Urothelium cell line (cell line): ENCODE measurements at regions not wholly inside any gene's neighbourhood (a gene's known extent, or its start where the extent isn't known, plus 50 kb on each side); places are given as distances from the start of the nearest gene placed in this dataset.
"Not testable (repeated sequence)": the region's sequence is repeated elsewhere in the genome, so short reads cannot be mapped to it uniquely, and the experiment has no call there.

ENCODE experiments used
- DNase-seq: peaks from one replicate; pipeline ENCODE4 v3.0.0; 2011; ENCODE audit warnings: low spot score, mixed read lengths
- FAIRE-seq: peaks from 2 replicates; lab custom pipeline; 2011; peaks lifted over from hg19 to GRCh38; lab: Jason Lieb, UNC

DNA sequence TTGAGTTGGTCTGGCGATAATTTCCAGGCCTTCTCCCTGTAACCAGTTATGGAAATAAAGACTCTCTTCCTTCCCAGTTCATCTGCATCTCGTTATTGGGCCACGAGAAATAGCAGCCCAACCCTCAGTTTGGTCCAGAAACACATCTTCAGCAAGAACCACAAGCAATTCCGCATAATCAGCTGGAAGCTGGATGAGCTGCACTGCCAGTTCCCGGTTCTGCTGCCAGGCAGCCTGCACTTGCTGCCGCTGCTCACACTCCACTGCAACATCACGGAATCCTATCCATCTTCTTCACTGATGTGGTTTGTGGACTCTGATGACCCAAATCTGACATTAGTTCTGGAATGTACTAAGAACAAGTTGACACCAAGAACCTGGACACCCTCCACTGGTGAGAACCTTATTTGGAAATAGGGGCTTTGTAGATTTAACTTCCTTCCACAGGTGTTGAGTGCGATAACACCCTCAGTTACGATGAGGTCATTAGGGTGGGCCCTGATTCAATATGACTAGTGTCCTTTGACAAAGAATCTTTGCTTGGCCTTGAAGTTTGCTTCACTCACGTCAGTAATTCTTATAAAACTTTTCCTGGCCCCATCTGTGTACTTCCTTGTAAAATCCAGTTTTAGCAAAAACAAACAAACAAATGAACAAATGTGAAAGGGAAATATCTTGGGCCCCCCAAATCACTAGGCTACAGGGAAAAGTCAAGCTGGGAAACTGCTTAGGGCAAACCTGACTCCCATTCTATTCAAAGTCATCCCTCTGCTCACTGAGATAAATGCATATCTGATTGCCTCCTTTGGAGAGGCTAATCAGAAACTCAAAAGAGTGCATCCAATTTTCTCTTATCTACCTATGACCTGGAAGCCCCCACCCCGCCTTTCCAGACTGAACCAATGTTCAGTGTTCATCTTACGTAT lies 221.9 kb upstream of the PROK2 start:
- DNase-seq = no peak

DNA sequence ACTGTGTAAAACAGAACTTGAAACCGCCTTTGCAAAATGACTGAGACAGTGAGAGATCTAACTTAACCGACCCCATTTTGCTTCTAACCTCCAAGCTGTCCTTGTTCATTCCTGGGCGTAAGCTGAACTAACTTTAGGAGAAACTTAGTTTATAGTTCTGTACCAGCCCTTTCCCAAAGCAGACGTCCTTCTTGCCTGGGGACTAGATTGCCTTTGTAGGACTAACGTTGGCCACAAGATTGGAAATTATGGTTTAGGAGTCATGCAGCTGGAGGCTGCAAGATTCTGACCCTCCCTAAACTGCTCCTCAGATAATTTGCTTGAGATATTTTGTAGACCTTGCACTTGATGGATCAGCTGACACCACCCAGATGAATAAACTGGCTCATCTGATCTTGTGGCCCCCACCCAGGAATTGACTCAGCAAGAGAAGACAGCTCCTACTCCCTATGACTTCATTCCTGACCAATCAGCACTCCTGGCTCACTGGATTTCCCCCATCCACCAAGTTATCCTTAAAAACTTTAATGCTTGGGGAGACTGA lies 219.9 kb upstream of the PROK2 start:
- FAIRE-seq (no peak), DNase-seq (no peak)

More for the DNA sequence above, 221.9 kb upstream of the PROK2 start:
- FAIRE-seq = no peak

DNA sequence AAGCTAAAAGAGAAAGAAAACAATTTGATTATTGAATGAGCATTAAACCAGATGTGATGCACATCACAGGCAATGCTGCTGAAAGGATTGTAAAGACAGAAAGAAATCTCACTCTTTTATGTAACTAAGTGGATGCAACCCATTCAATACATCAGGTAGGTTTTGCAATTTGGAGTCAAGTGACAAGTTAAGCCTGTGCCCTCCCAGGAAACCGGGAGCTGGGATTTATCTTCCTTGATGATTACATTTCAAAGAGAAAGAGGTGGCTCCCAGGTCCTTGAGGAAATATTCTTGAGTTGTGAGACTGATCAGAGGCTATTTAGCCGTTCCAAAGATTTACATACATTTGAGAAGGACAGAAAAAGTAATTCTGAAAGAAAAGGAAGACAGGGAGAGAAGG lies 219.0 kb upstream of the PROK2 start:
- DNase-seq (no peak), FAIRE-seq (no peak)

DNA sequence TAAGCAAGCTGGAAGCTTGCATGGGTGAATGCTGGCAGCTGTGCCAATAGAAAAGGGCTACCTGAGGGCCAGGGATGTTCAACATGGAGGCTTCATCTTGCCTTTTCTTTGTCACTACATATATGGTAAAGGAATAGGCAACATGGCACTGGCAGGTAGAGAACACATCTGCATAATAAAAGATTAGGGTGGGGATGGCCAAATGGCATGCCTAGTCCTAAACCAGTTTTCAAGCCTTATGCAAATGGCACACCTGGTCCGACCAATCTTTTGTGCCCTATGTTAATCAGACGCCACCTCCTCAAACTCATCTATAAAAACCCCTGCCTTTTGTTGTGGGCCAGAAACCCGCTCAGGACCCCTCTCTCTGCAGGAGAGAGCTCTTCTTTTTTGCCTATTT lies 216.8 kb upstream of the PROK2 start:
- no peak for DNase-seq

DNA sequence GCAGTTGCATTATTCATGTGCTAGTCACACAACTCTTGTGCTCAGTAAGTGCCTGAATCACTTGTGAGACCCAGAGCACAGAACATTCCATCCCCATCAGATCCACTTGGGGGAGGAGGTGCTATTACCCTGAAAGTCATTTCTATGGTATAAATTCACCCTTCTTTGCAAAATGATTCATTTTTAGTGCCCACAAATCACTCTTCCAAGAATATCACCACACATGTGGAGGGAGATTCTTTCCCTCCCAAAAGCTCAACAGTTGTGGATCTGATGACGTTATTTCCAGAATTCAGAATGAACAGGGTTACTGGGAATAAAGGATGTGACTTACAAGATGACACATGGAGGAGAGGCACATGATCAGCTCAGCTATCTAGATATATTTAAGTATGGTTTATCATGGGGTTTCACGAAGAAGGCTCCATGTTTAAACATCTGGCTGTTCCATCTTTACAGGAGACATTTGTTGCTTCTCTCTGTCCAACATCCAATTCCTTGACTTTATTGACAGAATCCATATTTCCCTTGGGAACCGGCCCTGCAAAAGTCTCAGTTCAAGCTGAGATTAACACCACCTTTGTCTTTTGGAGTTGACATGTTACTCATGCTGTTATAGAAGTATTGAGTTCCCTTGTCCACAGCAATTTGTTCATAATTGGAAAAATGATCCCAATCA lies 214.2 kb upstream of the PROK2 start:
- no peak for FAIRE-seq

More for the DNA sequence above, 216.8 kb upstream of the PROK2 start:
- FAIRE-seq = no peak

DNA sequence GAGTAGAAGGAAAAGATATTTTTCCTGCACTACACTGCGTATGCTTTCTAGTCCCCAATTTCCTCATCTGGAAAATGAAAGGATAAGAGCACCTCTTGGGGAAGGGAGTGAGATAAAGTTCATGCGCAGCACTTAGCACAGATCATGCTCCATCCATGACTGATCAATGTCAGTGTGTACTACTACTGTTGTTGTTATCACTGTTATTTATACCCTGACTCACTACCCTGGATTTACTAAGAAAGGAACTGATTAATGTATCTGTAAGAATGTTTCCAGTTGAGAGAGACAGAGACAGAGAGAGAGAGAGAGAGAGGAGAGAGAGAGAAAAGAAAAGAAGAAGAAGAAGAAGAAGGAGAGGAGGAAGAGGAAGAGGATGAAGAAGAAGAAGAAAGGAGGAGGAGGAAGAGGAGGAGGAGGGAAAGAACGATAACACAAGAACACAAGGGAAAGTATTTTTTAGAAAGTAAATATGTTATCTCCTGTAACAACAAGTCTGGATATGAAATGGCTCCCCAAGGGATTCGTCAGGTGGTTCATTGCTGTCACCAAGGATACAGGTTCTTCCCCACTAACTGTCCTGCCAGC lies 212.2 kb upstream of the PROK2 start:
- FAIRE-seq (no peak), DNase-seq (no peak)

More for the DNA sequence above, 214.2 kb upstream of the PROK2 start:
- no peak for DNase-seq

DNA sequence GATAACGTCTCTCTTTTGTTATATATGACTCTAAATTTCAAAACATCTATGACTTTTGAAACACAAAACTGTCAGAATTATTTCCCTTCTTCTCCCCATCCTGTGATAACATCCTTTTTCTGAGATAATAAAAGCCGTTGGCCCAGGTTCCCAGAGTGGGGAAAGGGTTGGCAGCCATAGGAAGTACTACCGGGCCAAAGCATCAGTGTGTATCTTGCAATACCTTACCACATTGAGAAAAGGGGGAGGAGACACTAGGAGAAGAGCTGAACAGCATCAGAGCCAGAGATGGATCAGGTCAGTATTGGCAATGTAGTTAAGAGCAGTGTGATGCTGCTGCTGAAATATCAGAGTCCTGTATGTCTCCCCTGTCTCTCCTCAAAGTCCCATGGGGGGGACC lies 210.0 kb upstream of the PROK2 start:
- DNase-seq (no peak), FAIRE-seq (no peak)

DNA sequence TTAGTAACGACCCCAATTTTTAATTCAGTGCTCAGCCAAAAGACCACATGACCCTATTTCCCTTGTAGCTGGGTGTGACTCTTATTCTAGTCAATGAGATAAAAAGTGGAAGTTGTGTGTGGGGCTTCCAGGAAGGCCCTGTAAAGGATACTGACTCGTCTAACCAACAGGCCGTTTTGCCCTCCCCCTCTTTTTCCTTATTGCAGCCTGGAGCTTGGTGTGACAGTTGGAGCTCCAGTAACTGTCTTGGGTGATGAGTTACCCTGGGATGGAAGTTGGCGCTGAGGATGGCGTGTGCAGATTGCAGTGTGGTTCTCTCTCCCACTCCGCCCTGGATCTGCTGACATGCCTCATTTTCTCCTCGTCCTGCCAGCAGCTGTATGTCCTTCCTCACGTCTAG lies 209.3 kb upstream of the PROK2 start:
- DNase-seq = no peak
- no peak for FAIRE-seq

DNA sequence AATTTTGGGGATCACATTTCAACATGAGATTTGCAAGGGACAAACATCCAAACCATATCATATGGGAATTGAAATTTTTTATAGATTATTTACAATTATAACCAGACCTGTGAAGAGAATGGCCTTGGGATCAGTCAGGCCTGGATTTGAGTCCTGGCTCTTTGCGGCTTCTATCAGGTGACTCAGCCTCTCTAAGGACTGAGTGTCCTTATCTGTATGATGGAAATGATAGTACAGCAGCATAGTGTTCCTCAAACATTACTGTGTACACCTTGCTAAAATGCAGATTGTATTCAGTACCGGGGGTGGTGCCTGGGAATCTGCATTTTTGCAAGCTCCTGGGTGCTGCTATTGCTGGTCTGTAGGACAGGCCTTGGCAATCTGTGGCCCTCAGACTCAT lies 206.7 kb upstream of the PROK2 start:
- FAIRE-seq (no peak), DNase-seq (no peak)

DNA sequence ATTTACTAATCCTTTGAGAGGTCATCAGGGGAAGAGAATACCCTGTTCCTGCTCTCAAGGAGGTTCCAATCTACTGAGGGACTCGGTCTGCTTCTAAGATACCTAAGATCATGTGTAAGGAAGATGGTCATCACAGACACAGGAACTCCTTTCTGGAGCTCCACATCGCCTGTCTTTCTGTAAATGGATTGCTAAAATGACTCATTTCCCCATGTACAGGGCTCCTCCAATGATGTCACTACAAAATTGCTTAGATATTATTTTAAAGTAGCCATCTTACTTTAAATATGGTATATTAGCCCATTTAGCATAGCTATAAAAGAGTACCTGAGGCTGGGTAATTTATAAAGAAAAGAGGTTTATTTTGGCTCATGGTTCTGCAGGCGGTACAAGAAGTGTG lies 206.1 kb upstream of the PROK2 start:
- FAIRE-seq (no peak), DNase-seq (no peak)

DNA sequence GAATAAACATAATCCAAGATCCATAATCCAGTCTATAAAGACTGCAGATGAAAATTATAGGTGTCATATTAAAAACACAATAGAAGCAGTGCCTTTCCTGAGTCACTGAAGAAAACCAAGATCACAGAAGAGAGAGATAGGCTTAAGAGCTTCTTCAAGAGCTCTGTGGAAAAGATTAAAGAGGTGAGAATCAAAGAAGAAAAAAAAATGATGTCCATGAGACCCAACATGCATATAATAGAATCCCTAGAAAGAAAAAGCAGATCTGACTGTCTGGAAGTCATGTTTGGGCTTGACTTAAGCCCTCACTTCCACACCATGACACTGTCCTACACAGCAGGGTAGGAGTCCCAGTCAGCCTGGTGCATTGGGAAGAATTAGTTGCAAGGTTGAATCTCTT lies 205.6 kb upstream of the PROK2 start:
- DNase-seq = no peak
- FAIRE-seq = no peak

DNA sequence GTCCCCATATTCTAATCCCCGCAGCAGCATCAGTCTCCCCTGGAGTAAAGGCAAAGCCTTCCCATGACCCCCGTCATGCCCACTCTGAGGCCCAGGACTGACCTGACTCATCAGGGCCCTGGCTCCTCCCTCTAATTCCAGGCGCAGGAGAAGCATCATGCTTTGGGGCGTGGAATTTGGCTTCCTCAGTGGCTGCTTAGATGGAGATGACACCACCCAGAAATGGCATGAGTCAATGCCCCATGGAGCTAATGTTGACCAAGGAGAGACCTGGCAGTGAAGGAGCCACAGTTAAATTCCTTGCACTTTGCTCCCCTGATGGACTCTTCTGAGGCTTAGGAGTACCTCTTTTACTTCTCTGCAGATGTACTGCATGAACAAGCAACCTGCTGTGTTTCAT lies 204.2 kb upstream of the PROK2 start:
- DNase-seq (no peak), FAIRE-seq (no peak)

DNA sequence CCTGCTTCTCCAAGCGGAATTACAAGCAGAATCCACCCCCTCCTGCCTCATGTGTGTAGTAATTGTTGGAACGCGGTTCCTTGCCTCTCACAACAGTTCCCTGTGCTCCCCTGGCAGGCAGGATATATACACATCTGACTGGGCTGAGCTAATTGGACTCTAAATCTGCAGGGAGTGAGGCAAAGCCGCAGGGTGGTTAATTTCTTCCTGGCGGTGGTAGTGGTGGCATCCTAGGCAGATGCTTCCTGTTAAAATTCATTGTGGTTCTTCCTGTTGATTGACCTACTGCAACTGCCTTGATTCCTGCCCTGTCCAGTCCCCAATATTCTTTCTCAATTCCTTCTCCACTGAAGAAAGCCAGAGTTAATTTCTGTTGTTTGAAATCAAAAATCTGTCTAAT lies 202.9 kb upstream of the PROK2 start:
- DNase-seq = no peak
- FAIRE-seq = no peak

DNA sequence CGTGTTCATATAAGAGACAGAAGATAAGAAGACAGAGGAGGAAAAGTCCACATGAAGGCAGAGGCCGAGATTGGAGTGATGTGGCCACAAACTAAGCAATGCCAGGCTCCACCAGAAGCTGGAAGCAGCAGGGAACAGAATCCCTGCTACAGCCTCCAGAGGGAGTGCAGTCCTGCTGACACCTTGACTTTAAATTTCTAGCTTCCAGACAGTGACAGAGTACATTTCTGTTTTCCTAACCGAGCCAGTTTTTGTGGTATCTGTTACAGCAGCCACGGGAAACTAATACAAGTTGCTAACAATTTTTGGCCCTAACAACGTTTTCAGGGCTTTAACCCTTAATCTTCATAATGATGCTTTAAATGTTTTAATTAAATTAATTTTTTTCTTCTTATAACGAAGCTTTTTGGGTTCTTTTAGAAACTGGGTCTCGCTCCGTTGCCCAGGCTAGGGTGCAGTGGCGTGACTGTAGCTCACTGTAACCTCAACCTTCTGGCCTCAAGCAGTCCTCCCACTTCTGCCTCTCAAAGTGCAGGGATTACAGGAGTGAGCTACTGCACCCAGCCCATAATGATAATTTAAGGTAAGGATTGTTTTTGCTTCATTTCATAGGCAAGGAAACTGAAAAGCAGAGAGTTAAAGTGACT lies 202.3 kb upstream of the PROK2 start:
- DNase-seq (no peak), FAIRE-seq (no peak)

DNA sequence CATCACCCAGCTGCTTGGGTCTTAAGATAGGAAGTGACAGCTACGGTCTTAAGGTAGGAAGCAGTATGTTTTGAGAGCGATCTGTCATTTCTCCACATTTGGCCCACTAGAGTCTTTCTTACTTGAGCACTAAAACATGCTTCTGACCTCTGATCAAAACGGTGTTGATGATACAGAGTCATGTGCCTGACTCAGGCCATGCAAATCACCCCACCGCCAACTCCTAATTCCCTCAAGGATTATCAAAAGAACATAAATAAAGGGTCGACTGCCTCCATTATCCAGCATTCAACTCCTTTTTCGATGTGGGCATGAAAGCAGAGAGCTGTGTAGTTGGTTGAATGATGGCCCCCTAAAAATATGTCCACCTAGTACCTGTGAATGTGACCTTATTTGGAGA lies 201.7 kb upstream of the PROK2 start:
- FAIRE-seq = no peak
- no peak for DNase-seq

DNA sequence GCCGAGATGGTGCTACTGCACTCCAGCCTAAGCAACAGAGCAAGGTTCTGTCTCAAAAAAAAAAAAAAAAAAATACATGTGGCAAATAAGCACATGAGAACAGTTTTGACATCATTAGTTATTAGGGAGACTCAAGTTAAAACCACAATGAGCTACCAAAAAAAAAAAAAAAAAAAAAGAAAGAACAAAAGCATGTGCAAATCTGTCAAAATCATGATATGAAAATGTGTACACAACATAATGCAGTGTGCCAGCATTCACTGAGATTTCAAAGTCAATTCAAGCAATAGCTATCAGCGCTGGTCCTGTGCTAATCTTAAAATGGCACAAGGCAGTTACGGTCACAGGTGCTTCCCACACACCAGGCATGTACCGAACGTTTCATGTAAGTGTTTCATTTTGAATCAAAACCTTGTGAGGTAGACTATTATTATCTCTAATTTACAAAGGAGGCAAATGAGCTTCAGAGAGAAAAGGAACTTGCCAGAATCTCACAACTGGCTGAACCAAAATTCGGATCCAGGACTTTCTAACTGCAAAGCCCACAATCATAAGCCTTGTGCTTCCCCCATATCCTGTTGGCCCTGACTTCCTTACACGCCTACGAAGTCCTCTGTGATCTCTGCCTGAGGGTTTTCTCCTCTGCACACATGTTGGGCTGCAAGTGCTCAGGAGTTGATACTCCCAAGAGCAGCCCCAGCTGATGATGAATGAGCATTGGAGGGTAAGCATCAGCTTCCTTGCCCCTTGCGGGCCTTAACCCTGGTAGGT lies 200.1 kb upstream of the PROK2 start:
- no peak for FAIRE-seq

DNA sequence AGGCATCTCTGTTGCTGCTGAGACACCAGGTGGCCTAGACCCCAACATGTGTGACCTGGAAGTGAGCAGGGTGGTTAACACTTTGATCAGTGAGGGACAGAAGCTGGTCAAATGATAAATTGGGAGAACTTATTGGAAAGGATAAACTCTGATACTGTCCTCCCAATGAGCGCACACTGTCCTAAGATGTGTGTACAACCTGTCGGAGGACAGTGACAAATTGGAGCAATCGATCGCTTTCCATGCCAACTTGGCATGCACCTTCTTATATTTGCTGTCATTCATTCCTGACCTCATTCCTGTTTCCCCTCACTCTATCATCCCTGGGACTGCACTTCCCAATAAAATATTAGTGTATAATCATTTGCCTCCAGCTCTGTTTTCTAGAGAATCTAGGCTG lies 198.7 kb upstream of the PROK2 start:
- DNase-seq (no peak), FAIRE-seq (no peak)

More for the DNA sequence above, 200.1 kb upstream of the PROK2 start:
- no peak for DNase-seq

DNA sequence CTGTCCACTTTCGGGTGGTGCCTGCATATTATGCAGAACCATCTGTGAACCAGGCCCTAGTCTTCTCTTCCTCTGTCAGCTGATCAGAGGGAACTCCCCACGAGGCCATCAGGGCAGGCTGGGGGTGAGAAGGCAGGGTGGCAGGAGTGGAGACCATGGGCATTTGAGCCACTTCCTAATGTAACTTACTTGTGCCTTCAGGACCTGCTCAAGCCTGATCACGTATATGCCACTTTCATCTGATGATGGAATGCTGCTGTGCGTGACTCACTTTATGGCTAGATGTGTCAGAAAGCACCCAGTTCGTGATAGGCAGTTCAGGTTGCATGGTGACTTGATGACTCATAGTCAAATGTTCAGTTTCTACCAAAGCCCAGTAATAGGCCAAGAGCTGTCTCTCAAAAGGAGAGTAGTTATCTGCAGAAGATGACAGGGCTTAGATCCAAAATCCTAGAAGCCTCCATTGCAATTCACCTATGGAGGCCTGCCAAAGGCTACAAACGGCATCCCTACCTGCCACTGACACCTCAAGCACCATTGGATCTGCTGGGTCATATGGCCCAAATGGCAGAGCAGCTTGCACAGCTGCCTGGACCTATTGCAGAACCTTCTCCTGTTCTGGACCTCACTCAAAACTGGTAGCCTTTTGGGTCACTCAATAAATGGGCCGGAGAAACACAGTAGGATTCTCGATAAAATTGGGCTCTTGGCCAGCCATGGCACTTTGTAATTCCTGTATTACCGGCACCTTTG lies 197.7 kb upstream of the PROK2 start:
- FAIRE-seq = peak; percentile 78
- DNase-seq = not testable (repeated sequence)

DNA sequence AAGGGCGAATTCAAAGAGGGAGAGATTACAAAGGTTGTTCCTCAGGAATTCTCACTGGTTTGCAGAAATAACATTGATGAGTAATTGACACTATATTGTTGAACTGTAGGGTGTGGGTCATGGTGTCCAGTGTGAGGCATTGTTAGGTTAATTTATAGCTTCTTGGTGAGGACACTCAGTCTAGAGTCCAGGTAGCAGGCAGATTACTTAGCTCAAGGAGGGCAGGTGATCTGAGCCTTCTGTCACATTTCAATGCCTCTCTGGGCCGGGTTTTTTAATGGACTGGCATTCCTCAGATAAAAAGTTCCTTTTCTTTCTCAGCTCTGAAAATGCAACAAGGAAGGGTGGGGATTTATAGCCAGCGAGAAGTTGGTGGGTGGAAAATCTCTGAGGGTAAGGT lies 194.2 kb upstream of the PROK2 start:
- FAIRE-seq = no peak
- no peak for DNase-seq
